GM23338 (cell line): ENCODE measurements at regions not wholly inside any gene's neighbourhood (a gene's known extent, or its start where the extent isn't known, plus 50 kb on each side); places are given as distances from the start of the nearest gene placed in this dataset.
A peak's percentile ranks its signal among the peaks of the same experiment; 100 is the strongest.

ENCODE experiments used
- ATAC-seq: fragments of 200-7000 bp; cut with Tn5 transposase; 3 replicates; pipeline ENCODE4 v1.9.1; 2020
- DNase-seq: peaks from one replicate; pipeline ENCODE4 v3.0.0-alpha.2; 2015; ENCODE audit warnings: low spot score
- H2AFZ ChIP-seq: fragments of 200-600 bp; sonication (generic); 2 replicates; pipeline ENCODE4 v1.8.0; 2016; ENCODE audit warnings: antibody characterized with exemption, mild to moderate bottlenecking, moderate library complexity
- H3F3A ChIP-seq: fragments of 200-600 bp; sonication (generic); replicated peaks from 2 replicates; pipeline ENCODE4 v1.8.0; 2017; ENCODE audit warnings: antibody characterized with exemption, mixed run types, low read depth
- H3K27ac ChIP-seq: fragments of 200-600 bp; sonication (generic); 2 replicates; pipeline ENCODE4 v1.6.1; 2016; ENCODE audit warnings: low read depth
- H3K27me3 ChIP-seq: fragments of 200-600 bp; sonication (generic); 2 replicates; pipeline ENCODE4 v1.8.0; 2016; ENCODE audit warnings: mild to moderate bottlenecking, mixed run types, moderate library complexity; ENCODE audit not compliant: insufficient read depth
- H3K36me3 ChIP-seq: fragments of 200-600 bp; sonication (generic); 2 replicates; pipeline ENCODE4 v1.8.0; 2016; ENCODE audit warnings: mild to moderate bottlenecking; ENCODE audit not compliant: insufficient read depth
- H3K4me1 ChIP-seq: fragments of 200-600 bp; sonication (generic); 2 replicates; pipeline ENCODE4 v1.8.0; 2016; ENCODE audit warnings: mild to moderate bottlenecking, moderate library complexity; ENCODE audit not compliant: insufficient read depth
- H3K4me2 ChIP-seq: fragments of 200-600 bp; sonication (generic); 2 replicates; pipeline ENCODE4 v1.7.1; 2017; ENCODE audit warnings: mixed run types
- H3K4me3 ChIP-seq: fragments of 200-600 bp; sonication (generic); 2 replicates; pipeline ENCODE4 v1.6.1; 2016; ENCODE audit warnings: mixed run types
- H3K79me2 ChIP-seq: fragments of 200-600 bp; sonication (generic); replicated peaks from 2 replicates; pipeline ENCODE4 v1.8.0; 2017; ENCODE audit warnings: mild to moderate bottlenecking; ENCODE audit not compliant: insufficient read depth
- H3K9me2 ChIP-seq: fragments of 200-600 bp; sonication (generic); 2 replicates; pipeline ENCODE4 v1.8.0; 2017; ENCODE audit not compliant: insufficient read depth
- H4K20me1 ChIP-seq: fragments of 200-600 bp; sonication (generic); replicated peaks from 2 replicates; pipeline ENCODE4 v1.8.0; 2017; ENCODE audit warnings: mild to moderate bottlenecking; ENCODE audit not compliant: insufficient read depth
- H3K27ac Mint-ChIP-seq: 2 replicates; pipeline ENCODE4 v1.8.0; 2020; ENCODE audit warnings: inconsistent platforms, mild to moderate bottlenecking, moderate library complexity, mixed read lengths
- H3K27me3 Mint-ChIP-seq: 3 replicates; pipeline ENCODE4 v1.8.0; 2022; ENCODE audit warnings: low read depth, mild to moderate bottlenecking, moderate library complexity, mixed read lengths, inconsistent platforms; ENCODE audit not compliant: insufficient read depth, poor library complexity
- H3K36me3 Mint-ChIP-seq: 3 replicates; pipeline ENCODE4 v1.8.0; 2021; ENCODE audit warnings: low read depth, mild to moderate bottlenecking, inconsistent platforms, moderate library complexity, mixed read lengths
- H3K4me1 Mint-ChIP-seq: 3 replicates; pipeline ENCODE4 v1.8.0; 2020; ENCODE audit warnings: mild to moderate bottlenecking, inconsistent platforms, mixed read lengths
- H3K4me3 Mint-ChIP-seq: 3 replicates; pipeline ENCODE4 v1.8.0; 2021; ENCODE audit warnings: moderate library complexity, mild to moderate bottlenecking, inconsistent platforms, mixed read lengths
- H3K9me3 Mint-ChIP-seq: 3 replicates; pipeline ENCODE4 v1.8.0; 2020; ENCODE audit warnings: moderate library complexity, mild to moderate bottlenecking, inconsistent platforms, mixed read lengths
- EZH2 ChIP-seq: fragments of 200-600 bp; sonication (generic); IDR thresholded peaks from one replicate; pipeline ENCODE4 v1.8.0; 2017; ENCODE audit warnings: antibody characterized with exemption, mild to moderate bottlenecking, low read depth; ENCODE audit not compliant: unreplicated experiment
- EZH2phosphoT487 ChIP-seq: fragments of 200-600 bp; sonication (generic); IDR thresholded peaks from one replicate; pipeline ENCODE4 v1.8.1; 2018; ENCODE audit warnings: antibody characterized with exemption; ENCODE audit not compliant: unreplicated experiment
- JUNB ChIP-seq: IDR thresholded peaks from one replicate; pipeline ENCODE4 v1.6.1; 2016; ENCODE audit warnings: antibody characterized with exemption; ENCODE audit not compliant: unreplicated experiment
- POLR2AphosphoS5 ChIP-seq: IDR thresholded peaks from 2 replicates; pipeline ENCODE4 v1.6.1; 2016; ENCODE audit warnings: antibody characterized with exemption, low read depth
- STAT1 ChIP-seq: IDR thresholded peaks from one replicate; pipeline ENCODE4 v1.6.1; 2016; ENCODE audit warnings: antibody characterized with exemption; ENCODE audit not compliant: unreplicated experiment
- ZNF114 ChIP-seq: fragments of 250-450 bp; sonication (Bioruptor Pico); IDR thresholded peaks from 2 replicates; pipeline ENCODE4 v1.5.0; 2020; ENCODE audit warnings: mild to moderate bottlenecking, moderate library complexity
- ZNF331 ChIP-seq: fragments of 250-450 bp; sonication (Bioruptor Pico); IDR thresholded peaks from 2 replicates; pipeline ENCODE4 v1.5.0; 2020; ENCODE audit warnings: low read depth, mild to moderate bottlenecking, moderate library complexity
- TF ChIP-seq, protein P1 (sequence below): fragments of 250-450 bp; sonication (Bioruptor Pico); IDR thresholded peaks from 2 replicates; pipeline ENCODE4 v1.5.0; 2020; ENCODE audit warnings: mild to moderate bottlenecking, moderate library complexity
- TF ChIP-seq, protein P2 (sequence below), 2 experiments: fragments of 200-600 bp in 1 of 2; sonication (generic) in 1 of 2; conservative IDR thresholded peaks; 2 replicates each; pipeline versions ENCODE4 v1.5.1 to v1.6.1; 2016 to 2017; ENCODE audit warnings: antibody characterized with exemption in 2 of 2, low read depth in 2 of 2, mild to moderate bottlenecking in 2 of 2, moderate library complexity in 1 of 2
- TF ChIP-seq, protein P3 (sequence below): IDR thresholded peaks from 2 replicates; pipeline ENCODE4 v1.6.1; 2016; ENCODE audit warnings: antibody characterized with exemption

DNA sequence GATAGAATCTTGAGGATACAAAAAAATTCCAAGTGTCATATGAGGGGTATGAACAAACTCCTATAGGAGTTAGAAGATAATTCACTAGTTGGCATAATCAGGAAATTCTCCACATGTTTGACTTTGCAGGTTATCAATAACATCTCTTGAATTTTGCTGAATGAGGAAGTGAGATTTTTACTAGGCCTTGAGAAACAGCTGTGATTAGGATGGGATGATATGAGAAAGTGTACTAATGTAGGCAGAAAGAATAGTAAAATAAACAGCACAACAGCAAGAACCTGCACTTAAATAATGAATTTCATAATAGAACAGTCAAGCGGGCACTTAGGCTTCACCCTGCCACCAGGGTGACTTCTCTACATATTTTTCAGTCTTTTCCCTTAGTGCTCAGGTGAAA is 570.8 kb upstream of the CRIM1 start (continued):
- TF ChIP-seq, protein P1, sequence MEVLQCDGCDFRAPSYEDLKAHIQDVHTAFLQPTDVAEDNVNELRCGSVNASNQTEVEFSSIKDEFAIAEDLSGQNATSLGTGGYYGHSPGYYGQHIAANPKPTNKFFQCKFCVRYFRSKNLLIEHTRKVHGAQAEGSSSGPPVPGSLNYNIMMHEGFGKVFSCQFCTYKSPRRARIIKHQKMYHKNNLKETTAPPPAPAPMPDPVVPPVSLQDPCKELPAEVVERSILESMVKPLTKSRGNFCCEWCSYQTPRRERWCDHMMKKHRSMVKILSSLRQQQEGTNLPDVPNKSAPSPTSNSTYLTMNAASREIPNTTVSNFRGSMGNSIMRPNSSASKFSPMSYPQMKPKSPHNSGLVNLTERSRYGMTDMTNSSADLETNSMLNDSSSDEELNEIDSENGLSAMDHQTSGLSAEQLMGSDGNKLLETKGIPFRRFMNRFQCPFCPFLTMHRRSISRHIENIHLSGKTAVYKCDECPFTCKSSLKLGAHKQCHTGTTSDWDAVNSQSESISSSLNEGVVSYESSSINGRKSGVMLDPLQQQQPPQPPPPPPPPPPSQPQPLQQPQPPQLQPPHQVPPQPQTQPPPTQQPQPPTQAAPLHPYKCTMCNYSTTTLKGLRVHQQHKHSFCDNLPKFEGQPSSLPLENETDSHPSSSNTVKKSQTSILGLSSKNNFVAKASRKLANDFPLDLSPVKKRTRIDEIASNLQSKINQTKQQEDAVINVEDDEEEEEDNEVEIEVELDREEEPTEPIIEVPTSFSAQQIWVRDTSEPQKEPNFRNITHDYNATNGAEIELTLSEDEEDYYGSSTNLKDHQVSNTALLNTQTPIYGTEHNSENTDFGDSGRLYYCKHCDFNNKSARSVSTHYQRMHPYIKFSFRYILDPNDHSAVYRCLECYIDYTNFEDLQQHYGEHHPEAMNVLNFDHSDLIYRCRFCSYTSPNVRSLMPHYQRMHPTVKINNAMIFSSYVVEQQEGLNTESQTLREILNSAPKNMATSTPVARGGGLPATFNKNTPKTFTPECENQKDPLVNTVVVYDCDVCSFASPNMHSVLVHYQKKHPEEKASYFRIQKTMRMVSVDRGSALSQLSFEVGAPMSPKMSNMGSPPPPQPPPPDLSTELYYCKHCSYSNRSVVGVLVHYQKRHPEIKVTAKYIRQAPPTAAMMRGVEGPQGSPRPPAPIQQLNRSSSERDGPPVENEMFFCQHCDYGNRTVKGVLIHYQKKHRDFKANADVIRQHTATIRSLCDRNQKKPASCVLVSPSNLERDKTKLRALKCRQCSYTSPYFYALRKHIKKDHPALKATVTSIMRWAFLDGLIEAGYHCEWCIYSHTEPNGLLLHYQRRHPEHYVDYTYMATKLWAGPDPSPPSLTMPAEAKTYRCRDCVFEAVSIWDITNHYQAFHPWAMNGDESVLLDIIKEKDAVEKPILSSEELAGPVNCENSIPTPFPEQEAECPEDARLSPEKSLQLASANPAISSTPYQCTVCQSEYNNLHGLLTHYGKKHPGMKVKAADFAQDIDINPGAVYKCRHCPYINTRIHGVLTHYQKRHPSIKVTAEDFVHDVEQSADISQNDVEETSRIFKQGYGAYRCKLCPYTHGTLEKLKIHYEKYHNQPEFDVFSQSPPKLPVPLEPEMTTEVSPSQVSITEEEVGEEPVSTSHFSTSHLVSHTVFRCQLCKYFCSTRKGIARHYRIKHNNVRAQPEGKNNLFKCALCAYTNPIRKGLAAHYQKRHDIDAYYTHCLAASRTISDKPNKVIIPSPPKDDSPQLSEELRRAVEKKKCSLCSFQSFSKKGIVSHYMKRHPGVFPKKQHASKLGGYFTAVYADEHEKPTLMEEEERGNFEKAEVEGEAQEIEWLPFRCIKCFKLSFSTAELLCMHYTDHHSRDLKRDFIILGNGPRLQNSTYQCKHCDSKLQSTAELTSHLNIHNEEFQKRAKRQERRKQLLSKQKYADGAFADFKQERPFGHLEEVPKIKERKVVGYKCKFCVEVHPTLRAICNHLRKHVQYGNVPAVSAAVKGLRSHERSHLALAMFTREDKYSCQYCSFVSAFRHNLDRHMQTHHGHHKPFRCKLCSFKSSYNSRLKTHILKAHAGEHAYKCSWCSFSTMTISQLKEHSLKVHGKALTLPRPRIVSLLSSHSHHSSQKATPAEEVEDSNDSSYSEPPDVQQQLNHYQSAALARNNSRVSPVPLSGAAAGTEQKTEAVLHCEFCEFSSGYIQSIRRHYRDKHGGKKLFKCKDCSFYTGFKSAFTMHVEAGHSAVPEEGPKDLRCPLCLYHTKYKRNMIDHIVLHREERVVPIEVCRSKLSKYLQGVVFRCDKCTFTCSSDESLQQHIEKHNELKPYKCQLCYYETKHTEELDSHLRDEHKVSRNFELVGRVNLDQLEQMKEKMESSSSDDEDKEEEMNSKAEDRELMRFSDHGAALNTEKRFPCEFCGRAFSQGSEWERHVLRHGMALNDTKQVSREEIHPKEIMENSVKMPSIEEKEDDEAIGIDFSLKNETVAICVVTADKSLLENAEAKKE (CRISPR knock-in tag): no peak

DNA sequence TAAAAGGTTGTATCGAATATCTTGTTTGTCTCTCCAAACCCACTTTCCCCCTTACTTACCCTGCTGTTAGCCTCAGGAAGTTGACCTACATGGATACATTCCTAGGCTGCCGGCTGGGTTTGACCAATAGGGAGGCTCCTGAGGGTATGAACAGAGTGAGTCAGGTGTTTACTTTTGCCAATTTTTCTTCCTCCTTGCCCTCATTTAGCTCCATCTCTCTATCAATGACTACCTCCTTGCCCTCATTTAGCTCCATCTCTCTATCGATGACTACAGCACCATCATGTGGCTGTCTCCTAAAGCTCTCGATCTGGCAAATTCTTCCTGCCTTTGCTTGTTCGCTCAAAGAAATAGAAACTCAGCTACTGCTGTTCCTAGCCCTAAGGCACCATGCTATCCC is 571.9 kb upstream of the CRIM1 start:
- Histone ChIP-seq H3F3A (no peaks in the 10 kb centered on the region), H3K9me2 (no peaks in the 10 kb centered on the region; the same call in 1 of the 2 replicates), H3K36me3 (0 out of 2 replicates have a peak, but pooled peaks cover 3% of the 10 kb centered on the region), H4K20me1 (no peaks in the 10 kb centered on the region), H3K27ac (no peak overlapping the region), H3K4me1 (no peaks in the 10 kb centered on the region), H2AFZ (no peak overlapping the region), H3K79me2 (no peaks in the 10 kb centered on the region), H3K27me3 (no peaks in the 10 kb centered on the region), H3K4me3 (no peak overlapping the region), H3K4me2 (no peak overlapping the region)
- H3K4me1 Mint-ChIP-seq: no peaks in the 10 kb centered on the region
- peaks cover 1% of the 10 kb centered on the region for H3K27me3 Mint-ChIP-seq
- H3K9me3 Mint-ChIP-seq: peaks cover 36% of the 10 kb centered on the region
- TF ChIP-seq EZH2phosphoT487 (no peak), ZNF331 (CRISPR knock-in tag) (no peak), EZH2 (no peak), STAT1 (no peak), JUNB (no peak), ZNF114 (no peak), POLR2AphosphoS5 (no peak)
- TF ChIP-seq, protein P2, sequence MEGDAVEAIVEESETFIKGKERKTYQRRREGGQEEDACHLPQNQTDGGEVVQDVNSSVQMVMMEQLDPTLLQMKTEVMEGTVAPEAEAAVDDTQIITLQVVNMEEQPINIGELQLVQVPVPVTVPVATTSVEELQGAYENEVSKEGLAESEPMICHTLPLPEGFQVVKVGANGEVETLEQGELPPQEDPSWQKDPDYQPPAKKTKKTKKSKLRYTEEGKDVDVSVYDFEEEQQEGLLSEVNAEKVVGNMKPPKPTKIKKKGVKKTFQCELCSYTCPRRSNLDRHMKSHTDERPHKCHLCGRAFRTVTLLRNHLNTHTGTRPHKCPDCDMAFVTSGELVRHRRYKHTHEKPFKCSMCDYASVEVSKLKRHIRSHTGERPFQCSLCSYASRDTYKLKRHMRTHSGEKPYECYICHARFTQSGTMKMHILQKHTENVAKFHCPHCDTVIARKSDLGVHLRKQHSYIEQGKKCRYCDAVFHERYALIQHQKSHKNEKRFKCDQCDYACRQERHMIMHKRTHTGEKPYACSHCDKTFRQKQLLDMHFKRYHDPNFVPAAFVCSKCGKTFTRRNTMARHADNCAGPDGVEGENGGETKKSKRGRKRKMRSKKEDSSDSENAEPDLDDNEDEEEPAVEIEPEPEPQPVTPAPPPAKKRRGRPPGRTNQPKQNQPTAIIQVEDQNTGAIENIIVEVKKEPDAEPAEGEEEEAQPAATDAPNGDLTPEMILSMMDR (conservative IDR thresholded peaks at IDR 0.05; ENCODE audit: low read depth in 2 of 2): peak; percentile 36 to 67; a peak in 3 of 4 replicates
- TF ChIP-seq, protein P3, sequence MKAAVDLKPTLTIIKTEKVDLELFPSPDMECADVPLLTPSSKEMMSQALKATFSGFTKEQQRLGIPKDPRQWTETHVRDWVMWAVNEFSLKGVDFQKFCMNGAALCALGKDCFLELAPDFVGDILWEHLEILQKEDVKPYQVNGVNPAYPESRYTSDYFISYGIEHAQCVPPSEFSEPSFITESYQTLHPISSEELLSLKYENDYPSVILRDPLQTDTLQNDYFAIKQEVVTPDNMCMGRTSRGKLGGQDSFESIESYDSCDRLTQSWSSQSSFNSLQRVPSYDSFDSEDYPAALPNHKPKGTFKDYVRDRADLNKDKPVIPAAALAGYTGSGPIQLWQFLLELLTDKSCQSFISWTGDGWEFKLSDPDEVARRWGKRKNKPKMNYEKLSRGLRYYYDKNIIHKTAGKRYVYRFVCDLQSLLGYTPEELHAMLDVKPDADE: no peak
- ATAC-seq: no peak
- no peak overlapping the region for H3K27ac Mint-ChIP-seq
- peaks cover 37% of the 10 kb centered on the region; the same call in 2 of the 3 replicates for H3K36me3 Mint-ChIP-seq
- no peak overlapping the region for H3K4me3 Mint-ChIP-seq
- peak; percentile 32 for DNase-seq
